Suprapubic skin (tissue), 4 donors: ENCODE measurements at regions not wholly inside any gene's neighbourhood (a gene's known extent, or its start where the extent isn't known, plus 50 kb on each side); places are given as distances from the start of the nearest gene placed in this dataset.

Experiments used
- CTCF ChIP-seq, 2 donors: fragments of 200-600 bp in 1 of 2; fragments of 450-650 bp in 1 of 2; sonication (generic) in 1 of 2; IDR thresholded peaks; one replicate each; pipeline ENCODE4 v1.5.1; 2016 to 2019; ENCODE audit warnings: antibody characterized with exemption in 2 of 2, mild to moderate bottlenecking in 1 of 2, moderate library complexity in 1 of 2
- POLR2A ChIP-seq, 2 donors: fragments of 450-650 bp; IDR thresholded peaks; one replicate each; pipeline ENCODE4 v1.6.1; 2017; ENCODE audit warnings: antibody characterized with exemption in 2 of 2, mild to moderate bottlenecking in 2 of 2, moderate library complexity in 2 of 2
- POLR2AphosphoS5 ChIP-seq, 3 donors: sonication (generic); formaldehyde crosslinking; IDR thresholded peaks; one replicate each; pipeline ENCODE4 v1.6.1; 2017; ENCODE audit warnings: antibody characterized with exemption in 3 of 3

DNA sequence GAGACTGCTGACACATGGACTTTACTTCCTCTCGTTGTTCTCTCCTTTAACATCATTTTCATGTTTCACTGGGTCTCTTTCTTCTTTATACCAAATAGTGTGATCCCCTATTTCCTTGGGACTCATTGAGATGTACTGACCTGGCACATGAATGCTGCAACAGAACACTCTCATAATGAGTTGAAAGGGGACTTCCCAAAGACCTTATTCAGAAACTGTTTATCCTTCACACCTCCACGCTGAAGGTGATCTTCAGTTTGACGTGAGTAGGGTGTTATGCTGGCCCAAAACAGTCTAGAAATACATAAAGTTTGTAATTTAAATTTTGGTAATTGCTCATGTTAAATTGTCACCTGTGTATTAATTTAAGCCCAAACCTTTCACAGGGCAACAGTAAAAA, 1096.8 kb upstream of the GYPC start:
- no peak for TF ChIP-seq CTCF (IDR thresholded peaks at IDR 0.05)
- no peak for TF ChIP-seq POLR2A (IDR thresholded peaks at IDR 0.05)
- no peak for TF ChIP-seq POLR2AphosphoS5 (IDR thresholded peaks at IDR 0.05)
